Thymus (tissue), 11 donors: ENCODE measurements at regions not wholly inside any gene's neighbourhood (a gene's known extent, or its start where the extent isn't known, plus 50 kb on each side); places are given as distances from the start of the nearest gene placed in this dataset.
A peak's percentile ranks its signal among the peaks of the same experiment; 100 is the strongest.

Experiments used
- DNase-seq, 9 donors: peaks; one replicate each; pipeline ENCODE4 v3.0.0-alpha.2; 2013; ENCODE audit warnings: low spot score in 9 of 9, low read depth in 6 of 9, missing footprints in 1 of 9
- H3K27ac ChIP-seq, 2 donors: one replicate each; pipeline ENCODE4 v1.5.1; 2013; ENCODE audit warnings: control low read depth in 1 of 2, low read depth in 1 of 2, low read length in 1 of 2, mild to moderate bottlenecking in 1 of 2, moderate library complexity in 1 of 2
- H3K27me3 ChIP-seq, 2 donors: one replicate each; pipeline ENCODE4 v1.5.1; 2013; ENCODE audit warnings: low read length in 1 of 2; ENCODE audit not compliant: control insufficient read depth in 2 of 2, insufficient read depth in 1 of 2
- H3K36me3 ChIP-seq, 2 donors: one replicate each; pipeline ENCODE4 v1.5.1; 2013; ENCODE audit warnings: low read length in 1 of 2, mild to moderate bottlenecking in 1 of 2, moderate library complexity in 1 of 2; ENCODE audit not compliant: control insufficient read depth in 2 of 2, insufficient read depth in 2 of 2
- H3K4me1 ChIP-seq, 2 donors: one replicate each; pipeline ENCODE4 v1.5.1; 2013; ENCODE audit warnings: low read length in 2 of 2; ENCODE audit not compliant: control insufficient read depth in 2 of 2, insufficient read depth in 2 of 2
- H3K4me3 ChIP-seq, 2 donors: one replicate each; pipeline ENCODE4 v1.5.1; 2013; ENCODE audit warnings: low read length in 2 of 2, control low read depth in 1 of 2, mild to moderate bottlenecking in 1 of 2
- H3K9me3 ChIP-seq, 2 donors: one replicate each; pipeline ENCODE4 v1.5.1; 2013; ENCODE audit warnings: low read length in 1 of 2, mild to moderate bottlenecking in 1 of 2; ENCODE audit not compliant: control insufficient read depth in 2 of 2, insufficient read depth in 1 of 2
- WGBS: extraction: QIAGEN DNeasy Blood & Tissue Kit; methylation state at CpG from one replicate; pipeline ENCODE4 v1.1.7; 2013; 5-methylcytosine and 5-hydroxymethylcytosine counted together
- donor health status: healthy.

DNA sequence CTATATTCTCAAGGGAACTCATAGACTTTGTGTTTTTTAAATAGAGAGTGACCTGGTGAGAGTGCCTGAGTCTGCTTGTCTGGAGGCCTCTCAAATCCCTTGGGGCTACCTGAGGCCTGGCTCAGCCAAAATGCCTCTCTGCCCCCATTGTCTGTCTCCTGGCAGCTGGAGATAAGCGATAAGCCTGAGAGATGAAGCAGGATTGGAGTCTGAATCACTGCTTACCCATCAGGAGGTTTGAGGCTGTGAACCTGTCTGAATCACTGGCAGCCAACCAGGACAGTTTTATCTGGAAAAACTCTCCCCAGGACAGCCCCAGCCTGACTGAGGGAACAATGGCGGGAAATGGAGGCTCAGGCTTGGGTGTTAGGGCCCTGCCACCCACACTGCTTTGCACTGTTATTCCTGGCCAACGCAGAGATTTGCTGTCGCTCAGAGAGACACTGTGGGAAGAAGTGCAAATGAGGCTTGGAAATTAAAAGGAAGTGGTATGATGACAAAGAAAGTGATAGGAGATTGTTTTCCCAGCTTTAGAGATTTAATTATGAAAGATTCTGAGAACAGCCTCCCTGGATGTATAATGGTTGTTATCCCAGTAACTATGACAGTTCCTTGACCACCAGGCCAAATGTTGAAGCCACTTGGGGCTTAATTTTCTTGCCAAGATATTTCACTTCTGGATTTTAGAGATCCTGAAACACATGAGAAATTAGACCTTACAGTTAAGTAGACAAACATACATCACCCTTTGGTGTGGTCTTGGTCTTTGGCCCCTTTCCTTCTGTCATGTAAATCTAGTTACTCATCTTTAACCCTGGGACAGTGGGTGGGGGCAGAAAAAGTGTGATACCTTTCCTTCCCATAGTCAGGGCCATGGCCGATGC, 102.1 kb downstream of the RASSF10 start:
- Histone ChIP-seq H3K36me3 (no peaks in the 10 kb centered on the region), H3K4me1 (peaks cover 0 to 7% of the 10 kb centered on the region in 2 donors), H3K4me3 (no peak overlapping the region), H3K27ac (no peak overlapping the region), H3K27me3 (no peaks in the 10 kb centered on the region), H3K9me3 (peaks cover 0 to 10% of the 10 kb centered on the region in 2 donors)
- WGBS = 92% methylated on average over 5 of the region's 5 CpGs
- DNase-seq = no peak

DNA sequence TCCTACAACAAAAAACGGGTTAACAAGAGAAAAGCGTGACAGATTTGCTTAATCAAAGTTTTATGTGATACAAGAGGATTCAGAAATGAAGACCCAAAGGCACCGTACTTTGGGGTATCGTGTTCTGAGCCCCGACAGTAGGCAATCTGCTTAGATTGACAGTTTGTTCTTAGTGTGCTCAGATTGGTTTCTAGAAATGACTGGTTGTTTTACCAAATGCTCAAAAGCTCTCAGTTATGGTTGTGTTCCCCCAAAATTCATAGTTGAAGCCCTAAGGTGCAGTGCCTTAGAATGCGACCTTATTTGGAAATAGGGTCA, 102.7 kb downstream of the RASSF10 start:
- Histone ChIP-seq H3K27me3 (no peaks in the 10 kb centered on the region), H3K36me3 (no peaks in the 10 kb centered on the region), H3K4me1 (peaks cover 0 to 7% of the 10 kb centered on the region in 2 donors), H3K9me3 (peaks cover 0 to 10% of the 10 kb centered on the region in 2 donors), H3K4me3 (no peak overlapping the region), H3K27ac (no peak overlapping the region)
- DNase-seq = no peak
- 80% methylated on average over 6 of the region's 6 CpGs for WGBS

DNA sequence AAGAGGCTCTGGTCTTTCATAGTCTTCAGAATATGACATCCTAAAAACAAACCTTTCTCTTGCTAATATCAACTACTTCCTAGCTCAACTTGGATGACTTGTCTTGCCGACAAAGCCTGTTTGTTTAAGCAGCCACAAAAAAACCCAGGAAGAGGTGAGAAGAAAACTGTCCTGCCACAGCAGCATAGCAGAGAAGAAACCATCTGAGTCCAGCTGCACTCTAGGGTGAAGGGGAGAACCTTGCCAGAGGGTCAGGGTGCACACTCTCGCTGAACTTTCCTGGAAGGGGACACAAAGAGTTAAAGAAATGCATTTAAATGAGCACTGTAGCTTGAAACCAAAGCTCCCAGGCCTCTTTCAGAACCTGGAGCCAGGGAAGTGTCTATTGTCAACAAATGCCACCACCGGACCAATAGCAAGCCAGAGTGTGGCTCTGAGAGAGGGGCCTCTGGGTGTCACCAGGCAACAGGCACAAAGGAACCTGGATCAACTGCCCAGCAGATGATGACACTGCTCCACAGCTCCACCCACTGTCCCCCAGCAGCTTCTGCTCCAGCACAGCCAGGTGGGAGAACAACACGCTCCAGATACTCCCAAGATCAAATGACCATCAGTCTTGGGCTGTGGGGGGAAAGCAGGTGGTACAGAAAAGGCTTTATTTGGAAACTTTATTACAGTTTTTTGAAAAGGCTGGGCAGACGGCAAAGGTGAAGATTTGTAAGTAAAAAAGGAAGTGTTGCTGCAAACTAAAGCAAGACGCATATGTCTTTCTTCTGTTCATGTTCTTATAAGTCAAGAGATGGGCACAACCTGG, 105.7 kb downstream of the RASSF10 start:
- DNase-seq = peak in 2 of 9 donors; percentile 28 to 38
- Histone ChIP-seq H3K27me3 (no peaks in the 10 kb centered on the region), H3K27ac (peak overlapping the region; percentile 25 to 62), H3K4me3 (no peak overlapping the region), H3K9me3 (no peaks in the 10 kb centered on the region), H3K4me1 (peaks cover 0 to 11% of the 10 kb centered on the region in 2 donors), H3K36me3 (no peaks in the 10 kb centered on the region)
- WGBS = 79% methylated on average over 6 of the region's 6 CpGs

- Histone ChIP-seq H3K9me3 (no peaks in the 10 kb centered on the region), H3K27ac (no peak overlapping the region), H3K36me3 (no peaks in the 10 kb centered on the region), H3K4me3 (no peak overlapping the region), H3K27me3 (no peaks in the 10 kb centered on the region), H3K4me1 (peaks cover 0 to 11% of the 10 kb centered on the region in 2 donors)
- no peak for DNase-seq
- WGBS = 76% methylated on average over 1 of the region's 1 CpG
Measured at GRCh38 chr11:13115380-13115675, 106.2 kb downstream of the RASSF10 start.

- no peaks in the 10 kb centered on the region for H3K36me3 ChIP-seq
- DNase-seq = no peak
- no peak overlapping the region for H3K27ac ChIP-seq
- no peaks in the 10 kb centered on the region for H3K9me3 ChIP-seq
- no peak overlapping the region for H3K4me3 ChIP-seq
- no peaks in the 10 kb centered on the region for H3K27me3 ChIP-seq
- H3K4me1 ChIP-seq = peaks cover 0 to 11% of the 10 kb centered on the region in 2 donors
- WGBS = 64% methylated on average over 2 of the region's 2 CpGs
Measured at GRCh38 chr11:13116491-13116890, 107.4 kb downstream of the RASSF10 start.

DNA sequence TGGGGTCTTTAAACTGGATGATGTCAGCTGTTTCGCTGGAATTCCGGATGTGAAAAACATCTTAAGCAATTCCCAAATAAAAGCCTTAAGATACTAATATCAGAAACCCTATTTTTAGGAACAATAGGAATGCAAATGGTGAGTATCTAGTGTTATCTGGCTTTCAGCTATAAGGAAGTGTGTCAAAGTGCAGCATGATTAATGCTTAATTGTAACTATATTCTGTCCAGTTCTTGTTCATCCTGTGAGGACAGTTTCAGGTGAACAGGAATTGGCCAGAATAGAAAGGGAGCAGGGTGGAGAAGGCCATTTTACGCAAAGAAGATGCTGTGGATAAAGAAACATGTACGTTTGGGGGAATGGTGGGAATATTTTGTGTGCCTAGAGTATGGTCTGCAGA, 108.2 kb downstream of the RASSF10 start:
- H3K27ac ChIP-seq = no peak overlapping the region
- H3K27me3 ChIP-seq = no peaks in the 10 kb centered on the region
- 57% methylated on average over 4 of the region's 4 CpGs for WGBS
- no peak overlapping the region for H3K4me3 ChIP-seq
- no peak for DNase-seq
- no peaks in the 10 kb centered on the region for H3K36me3 ChIP-seq
- no peaks in the 10 kb centered on the region for H3K9me3 ChIP-seq
- peaks cover 0 to 11% of the 10 kb centered on the region in 2 donors for H3K4me1 ChIP-seq

GRCh38 chr11:13118194-13118593, 109.1 kb downstream of the RASSF10 start:
- H3K4me3 ChIP-seq = no peak overlapping the region
- H3K27me3 ChIP-seq = no peaks in the 10 kb centered on the region
- H3K27ac ChIP-seq = no peak overlapping the region
- DNase-seq = no peak
- 78% methylated on average over 5 of the region's 5 CpGs for WGBS
- H3K4me1 ChIP-seq = peaks cover 0 to 11% of the 10 kb centered on the region in 2 donors
- no peaks in the 10 kb centered on the region for H3K9me3 ChIP-seq
- no peaks in the 10 kb centered on the region for H3K36me3 ChIP-seq

GRCh38 chr11:13118650-13119049, 109.5 kb downstream of the RASSF10 start:
- H3K27ac ChIP-seq = no peak overlapping the region
- no peak for DNase-seq
- H3K4me1 ChIP-seq = peaks cover 0 to 8% of the 10 kb centered on the region in 2 donors
- H3K36me3 ChIP-seq = no peaks in the 10 kb centered on the region
- H3K4me3 ChIP-seq = no peak overlapping the region
- 94% methylated on average over 3 of the region's 3 CpGs for WGBS
- no peaks in the 10 kb centered on the region for H3K9me3 ChIP-seq
- H3K27me3 ChIP-seq = no peaks in the 10 kb centered on the region

DNA sequence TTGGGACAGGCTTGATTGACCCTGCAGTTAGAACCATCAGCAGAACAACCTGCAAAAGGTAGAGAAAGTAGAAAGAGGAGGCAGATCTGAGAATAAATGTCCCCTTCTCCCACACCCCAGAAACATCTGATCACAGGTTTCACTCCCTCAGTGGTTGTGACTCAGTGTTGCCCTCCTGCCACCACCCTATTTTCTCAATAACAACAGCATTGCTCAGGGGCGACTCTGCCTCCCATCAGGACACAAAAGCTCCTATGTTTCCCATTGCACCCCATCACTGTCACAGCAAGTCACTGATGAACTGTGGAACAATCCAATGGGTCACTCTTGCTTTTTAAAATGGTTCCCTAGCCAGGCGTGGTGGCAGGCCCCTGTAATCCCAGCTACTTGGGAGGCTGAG, 110.2 kb downstream of the RASSF10 start:
- 94% methylated on average over 2 of the region's 2 CpGs for WGBS
- Histone ChIP-seq H3K4me3 (no peak overlapping the region), H3K36me3 (no peaks in the 10 kb centered on the region), H3K27ac (no peak overlapping the region), H3K9me3 (no peaks in the 10 kb centered on the region), H3K27me3 (no peaks in the 10 kb centered on the region), H3K4me1 (peaks cover 0 to 8% of the 10 kb centered on the region in 2 donors)
- no peak for DNase-seq
